Stimulated activated CD8-positive, alpha-beta memory T cell treated with anti-CD3 and anti-CD28 coated beads, Interleukin-4, amount 100 ng/mL, for 24 hours (primary cell): ENCODE measurements at regions not wholly inside any gene's neighbourhood (a gene's known extent, or its start where the extent isn't known, plus 50 kb on each side); places are given as distances from the start of the nearest gene placed in this dataset.
"Not testable (repeated sequence)": the region's sequence is repeated elsewhere in the genome, so short reads cannot be mapped to it uniquely, and the experiment has no call there.

Source experiments
- DNase-seq: peaks from one replicate; pipeline ENCODE4 v3.0.0-alpha.2; 2020; ENCODE audit warnings: low read depth

GRCh38 chr2:238723740-238724320 is 124.1 kb upstream of the TWIST2 start:
- DNase-seq, result not testable (repeated sequence)

GRCh38 chr2:238724728-238725127 is 123.2 kb upstream of the TWIST2 start:
- no peak for DNase-seq

DNA sequence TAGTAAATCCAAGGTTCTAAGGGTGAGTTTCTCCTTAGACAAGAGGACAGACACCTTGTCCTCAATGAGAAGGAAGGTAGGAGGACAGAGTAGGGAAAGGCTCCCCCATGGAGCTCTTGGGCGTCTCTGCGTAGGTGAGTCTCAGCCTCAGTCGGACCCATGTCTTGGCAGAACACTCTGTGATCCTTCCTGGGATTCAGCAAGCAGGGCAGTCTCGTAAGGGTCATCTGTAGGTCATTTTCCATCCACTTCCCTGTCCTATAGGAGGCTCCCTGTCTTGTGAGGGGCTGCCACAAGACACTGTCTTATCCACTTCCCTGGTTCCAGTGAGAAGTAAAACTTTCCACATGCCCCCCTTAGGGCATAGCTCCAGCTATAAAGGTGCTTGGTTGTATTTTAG is 122.6 kb upstream of the TWIST2 start:
- no peak for DNase-seq

GRCh38 chr2:238726670-238727584 is 121.0 kb upstream of the TWIST2 start:
- no peak for DNase-seq

- no peak for DNase-seq
Measured at GRCh38 chr2:238727585-238728329, 120.1 kb upstream of the TWIST2 start.

DNA sequence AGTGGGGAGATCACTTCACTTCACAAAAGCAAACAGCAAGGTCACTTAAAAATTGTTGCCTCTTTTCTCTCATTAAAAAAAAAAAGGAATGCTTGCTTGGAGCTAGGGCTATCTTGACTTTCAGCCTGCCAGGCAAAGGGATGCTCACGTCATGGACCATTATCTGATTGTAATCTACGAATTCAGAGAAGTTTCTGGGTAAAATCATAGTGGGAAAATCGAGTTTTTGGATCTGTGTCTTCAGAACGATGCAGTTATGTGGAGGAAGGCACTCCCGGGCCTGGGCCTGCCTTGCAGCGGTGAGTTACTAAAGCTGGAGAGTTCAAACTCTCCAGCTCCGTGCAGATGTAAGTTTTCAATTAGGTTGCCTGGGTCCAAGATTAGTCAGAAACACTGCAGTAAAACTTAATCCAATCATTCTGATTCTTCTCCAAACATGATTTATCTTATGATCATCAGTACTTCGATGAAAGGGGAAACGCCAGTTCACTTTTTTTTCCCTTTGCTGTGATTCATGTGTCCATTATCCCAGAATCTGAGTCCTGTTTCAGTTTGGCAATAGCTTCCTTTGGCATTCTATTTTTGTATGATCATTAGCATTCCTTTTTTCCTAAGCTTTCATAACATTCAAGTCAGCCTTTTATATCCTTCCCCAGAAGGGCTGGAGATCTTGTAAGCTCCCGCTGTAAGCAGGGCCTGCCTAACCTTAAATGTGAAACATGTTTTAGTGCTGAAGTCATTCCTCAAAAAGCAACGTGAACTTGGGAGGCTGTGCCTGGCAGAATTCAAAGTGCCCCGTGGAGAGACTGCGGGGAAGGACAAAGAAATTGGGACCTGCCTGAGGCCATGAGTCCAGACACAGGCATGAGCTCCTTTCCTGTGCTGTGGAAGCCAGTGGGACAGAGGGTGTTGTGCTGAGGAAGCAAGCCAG is 119.3 kb upstream of the TWIST2 start:
- DNase-seq, result no peak

DNA sequence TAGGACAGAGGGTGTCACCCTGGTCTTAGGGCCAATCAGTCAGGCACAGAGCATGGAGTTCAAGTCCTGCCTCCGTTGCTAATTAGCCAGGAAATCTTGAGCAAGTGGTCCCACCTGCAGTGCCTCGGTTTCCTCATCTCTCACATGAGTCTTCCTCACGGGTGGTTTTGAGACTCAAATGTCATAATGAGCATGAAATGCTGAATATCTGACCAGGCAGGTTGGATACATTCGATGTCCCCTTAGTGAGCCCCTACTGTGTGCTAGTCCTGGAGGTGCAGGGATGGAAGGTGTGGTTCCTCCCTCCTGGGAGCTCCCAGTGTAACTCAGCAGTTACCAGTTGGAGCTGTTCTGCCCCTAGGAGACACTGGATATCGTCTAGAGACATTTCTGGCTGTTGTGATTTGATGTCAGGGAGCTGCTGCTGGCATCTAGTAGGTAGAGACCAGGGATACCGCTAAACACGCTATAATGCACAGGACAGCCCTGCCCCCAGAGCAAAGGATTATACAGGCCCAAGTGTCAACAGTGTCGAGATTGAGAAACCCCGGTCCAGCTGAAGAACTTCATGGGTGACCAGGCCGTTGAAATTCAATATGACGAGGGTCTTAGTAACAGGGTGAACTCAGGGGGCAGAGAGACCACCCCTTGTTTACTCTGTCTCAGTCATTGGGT is 118.5 kb upstream of the TWIST2 start:
- DNase-seq, result no peak

- DNase-seq, result no peak
Measured at GRCh38 chr2:238730001-238730669, 117.8 kb upstream of the TWIST2 start.

DNA sequence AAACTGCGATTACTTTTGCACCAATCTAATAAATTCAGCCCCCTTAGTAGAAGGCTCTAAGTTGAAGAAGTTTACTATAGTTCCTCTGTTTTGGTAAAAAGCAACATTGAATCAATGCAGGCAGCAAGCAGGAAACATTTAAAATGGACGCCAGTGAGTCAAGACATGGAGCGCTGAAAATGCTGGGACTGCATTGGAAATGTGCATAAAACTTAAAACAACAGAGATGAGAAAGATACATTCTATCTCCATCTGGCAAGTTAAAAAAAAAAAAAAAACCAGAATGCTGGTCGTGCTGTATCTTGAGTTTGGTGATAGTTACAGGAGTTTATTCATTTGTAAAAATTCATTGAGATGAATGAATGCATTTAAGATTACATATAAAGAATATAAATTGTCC is 117.0 kb upstream of the TWIST2 start:
- no peak for DNase-seq

DNA sequence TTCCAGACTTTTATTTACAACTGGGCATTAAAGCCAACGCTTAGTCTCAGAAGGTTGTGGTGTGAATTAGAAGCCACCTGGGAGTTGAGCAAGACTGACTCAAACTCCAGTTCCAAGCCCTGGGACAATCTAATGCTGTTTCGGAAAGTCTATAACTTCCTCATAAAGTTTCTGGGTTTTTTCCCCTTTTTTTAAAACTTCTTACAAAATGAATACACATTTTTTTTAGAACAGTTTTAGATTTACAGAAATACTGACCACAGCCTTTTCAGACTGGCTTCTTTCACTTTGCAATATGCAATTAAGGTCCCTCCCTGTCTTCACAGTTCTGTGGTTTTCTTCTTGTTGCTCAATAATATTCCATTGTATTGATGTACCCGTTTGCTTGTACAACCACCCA is 115.9 kb upstream of the TWIST2 start:
- no peak for DNase-seq

- no peak for DNase-seq
Measured at GRCh38 chr2:238738917-238739316, 109.0 kb upstream of the TWIST2 start.

- no peak for DNase-seq
Measured at GRCh38 chr2:238739668-238740067, 108.2 kb upstream of the TWIST2 start.

DNA sequence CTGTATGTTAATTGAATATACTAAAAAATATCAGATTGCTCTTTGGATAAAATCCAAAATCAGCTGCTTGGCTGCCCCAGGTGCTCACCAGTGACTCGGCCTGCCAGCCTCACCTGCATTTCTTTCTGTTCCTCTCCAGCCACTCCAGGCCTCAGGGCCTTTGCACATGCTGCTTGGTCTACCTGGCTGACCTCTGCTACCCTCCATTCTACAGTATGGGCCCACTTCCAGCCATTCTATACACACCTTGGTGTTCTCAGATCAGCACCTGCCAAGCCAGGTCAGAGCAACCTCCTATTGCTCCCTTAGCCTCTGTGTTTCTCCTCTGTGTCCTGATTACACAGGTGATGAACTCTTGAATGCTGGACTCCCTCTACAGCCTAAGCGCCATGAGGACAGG is 106.6 kb upstream of the TWIST2 start:
- DNase-seq, result no peak

DNA sequence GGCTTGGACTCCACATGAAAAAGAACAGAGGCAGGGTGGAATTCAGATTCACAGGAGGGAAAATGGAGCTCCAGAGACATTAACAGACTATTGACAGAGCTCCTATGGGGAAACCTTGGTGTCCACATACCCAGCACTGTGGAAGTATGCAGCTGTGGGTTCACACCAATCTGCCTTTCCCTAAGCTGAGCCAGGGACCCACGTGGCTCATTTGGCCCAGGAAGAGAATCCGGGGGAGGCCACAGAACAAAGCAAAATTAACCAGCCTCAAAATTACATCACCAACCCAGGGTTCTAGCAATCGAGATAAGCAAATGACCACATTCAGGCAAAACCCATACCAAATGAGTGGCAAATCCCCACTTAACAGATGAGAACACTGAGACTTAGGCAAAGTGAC is 105.8 kb upstream of the TWIST2 start:
- DNase-seq, result no peak

DNA sequence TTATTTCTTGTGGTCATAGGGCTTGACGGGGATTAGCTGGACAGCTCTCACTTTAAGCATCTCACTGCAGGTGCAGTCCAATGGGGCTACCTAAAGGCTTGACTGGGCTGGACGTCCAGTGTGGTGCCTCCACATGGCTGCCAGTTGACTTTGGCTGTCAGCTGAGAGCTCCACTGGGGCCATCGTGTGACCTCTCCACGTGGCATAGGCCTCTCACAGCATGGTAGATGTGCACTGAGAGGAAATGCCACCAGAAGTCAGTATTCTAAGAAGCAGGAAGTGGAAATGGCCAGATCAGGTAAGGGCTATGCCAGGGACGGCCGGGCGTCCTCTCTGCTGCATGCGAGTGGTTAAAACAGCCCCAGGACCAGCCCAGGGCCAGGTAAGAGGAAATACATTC is 105.2 kb upstream of the TWIST2 start:
- no peak for DNase-seq

DNA sequence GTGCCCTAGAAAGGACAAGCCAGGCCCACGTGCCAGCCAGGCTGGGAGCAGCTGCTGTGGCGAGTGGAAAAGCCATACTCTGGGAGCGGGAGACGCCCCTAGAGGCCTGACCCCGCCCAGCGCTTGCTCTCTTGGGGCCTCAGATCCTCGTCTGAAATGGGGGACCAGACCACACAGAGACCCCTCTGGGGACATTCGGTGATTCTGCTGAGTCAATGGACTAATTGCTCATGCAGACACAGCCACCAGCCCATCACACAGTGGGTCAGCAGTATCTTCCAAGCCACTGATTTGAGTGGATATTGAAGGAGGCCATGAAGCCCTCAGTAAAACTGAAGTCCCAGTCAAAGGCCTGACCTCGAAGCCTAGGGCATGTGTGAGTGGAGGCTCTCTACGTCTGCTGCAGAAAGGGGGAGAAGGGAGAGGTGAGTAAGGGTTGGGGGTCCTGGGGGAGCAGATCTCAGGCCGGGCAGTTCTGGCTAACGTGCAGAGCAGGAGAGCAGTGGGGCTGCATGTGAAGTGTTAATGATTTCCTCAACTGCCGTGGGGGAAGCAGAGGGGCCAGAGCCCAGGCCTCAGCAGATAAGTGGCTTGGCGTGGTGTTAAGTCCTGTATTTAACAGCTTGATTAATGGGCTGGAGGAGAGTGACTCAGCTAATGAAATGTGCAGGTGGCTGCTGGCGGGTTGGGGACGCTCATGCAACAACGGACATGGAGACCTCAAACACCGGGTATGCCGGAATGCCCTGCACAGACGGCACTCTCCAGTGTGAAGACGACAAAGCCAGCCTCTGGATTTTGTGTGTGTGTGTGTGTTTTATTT is 104.4 kb upstream of the TWIST2 start:
- no peak for DNase-seq

GRCh38 chr2:238744951-238745350 is 102.9 kb upstream of the TWIST2 start:
- DNase-seq, result no peak

DNA sequence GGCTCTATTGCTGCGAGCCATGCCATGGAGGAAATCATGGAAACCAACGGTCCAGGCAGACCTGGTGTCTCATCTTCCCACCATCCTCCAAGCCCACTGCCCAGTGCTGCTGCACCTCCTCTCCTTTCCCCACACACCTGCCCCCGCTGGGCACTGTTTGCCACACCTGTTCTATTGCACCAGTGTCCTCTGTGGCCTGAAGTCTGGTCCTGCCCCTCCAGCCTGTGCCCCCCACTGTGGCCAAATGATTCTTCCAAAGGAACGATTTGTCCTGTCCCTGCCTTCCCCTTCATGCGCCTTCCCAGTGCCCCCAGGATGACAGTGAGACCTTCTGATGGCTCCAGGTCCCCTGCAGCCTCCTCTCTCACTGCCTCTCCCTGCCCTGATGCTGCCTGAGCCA is 101.9 kb upstream of the TWIST2 start:
- DNase-seq, result no peak

- no peak for DNase-seq
Measured at GRCh38 chr2:238747114-238747513, 100.8 kb upstream of the TWIST2 start.

- no peak for DNase-seq
Measured at GRCh38 chr2:238747557-238747956, 100.3 kb upstream of the TWIST2 start.
